ENCODE measurements at regions not wholly inside any gene's neighbourhood (a gene's known extent, or its start where the extent isn't known, plus 50 kb on each side); places are given as distances from the start of the nearest gene placed in this dataset.

GRCh38 chr11:29809121-29809520, 207.7 kb downstream of the KCNA4 start:
- TF ChIP-seq CTCF (IDR thresholded peaks at IDR 0.05; ENCODE audit: insufficient read depth, low read depth, low read length) (no peak), EZH2 (IDR thresholded peaks at IDR 0.05; ENCODE audit: insufficient read depth, low read length) (no peak)
